Fibroblast of the conjunctiva (primary cell): ENCODE measurements at regions not wholly inside any gene's neighbourhood (a gene's known extent, or its start where the extent isn't known, plus 50 kb on each side); places are given as distances from the start of the nearest gene placed in this dataset.
A peak's percentile ranks its signal among the peaks of the same experiment; 100 is the strongest.
"Not testable (repeated sequence)": the region's sequence is repeated elsewhere in the genome, so short reads cannot be mapped to it uniquely, and the experiment has no call there.

Source experiments
- DNase-seq: peaks from one replicate; pipeline ENCODE4 v3.0.0-alpha.2; 2010; ENCODE audit warnings: low read depth

- DNase-seq = no peak
Measured at GRCh38 chr14:89743828-89744227, 210.7 kb downstream of the EFCAB11 start.

- DNase-seq = no peak
Measured at GRCh38 chr14:89740241-89740640, 214.3 kb downstream of the EFCAB11 start.

- DNase-seq = no peak
Measured at GRCh38 chr14:89736881-89737280, 217.6 kb downstream of the EFCAB11 start.

- DNase-seq = no peak
Measured at GRCh38 chr14:89731396-89731933, 223.1 kb downstream of the EFCAB11 start.

DNA sequence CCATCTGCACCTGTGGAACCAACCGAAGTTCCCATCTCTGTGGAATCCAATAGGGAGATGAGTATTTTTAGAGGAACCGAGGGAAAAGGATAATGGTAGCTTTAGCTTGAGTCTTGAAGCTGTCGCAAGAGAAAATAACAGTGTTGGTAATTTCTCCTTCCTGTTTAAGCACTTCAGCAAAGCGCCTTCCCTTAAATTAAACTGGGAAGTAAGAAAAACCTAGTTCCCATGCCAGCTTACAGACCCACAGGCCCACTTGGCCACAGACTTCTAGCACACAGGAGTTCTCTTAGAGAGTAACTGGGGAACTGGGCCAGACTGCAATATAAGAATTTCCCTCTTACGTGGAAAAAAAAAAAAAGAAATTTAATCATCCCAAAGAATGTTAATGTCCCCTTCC is 223.8 kb downstream of the EFCAB11 start:
- DNase-seq = no peak

GRCh38 chr14:89728964-89729363 is 225.6 kb downstream of the EFCAB11 start:
- DNase-seq = no peak

DNA sequence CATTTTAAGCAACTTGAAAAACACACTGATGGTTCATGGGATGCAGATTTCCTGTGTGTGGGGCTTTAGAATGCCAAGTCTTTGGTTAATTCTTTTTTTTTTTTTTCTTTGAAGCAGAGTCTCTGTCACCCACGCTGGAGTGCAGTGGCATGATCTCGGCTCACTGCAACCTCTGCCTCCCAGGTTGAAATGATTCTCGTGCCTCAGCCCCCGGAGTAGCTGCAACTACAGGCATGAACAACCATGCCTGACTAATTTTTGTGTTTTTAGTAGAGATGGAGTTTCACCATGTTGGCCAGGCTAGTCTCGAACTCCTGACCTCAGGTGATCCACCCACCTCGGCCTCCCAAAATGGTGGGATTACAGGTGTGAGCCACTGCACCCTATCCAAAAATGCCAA is 228.3 kb downstream of the EFCAB11 start:
- DNase-seq = not testable (repeated sequence)

GRCh38 chr14:89724628-89724960 is 229.9 kb downstream of the EFCAB11 start:
- DNase-seq = no peak

DNA sequence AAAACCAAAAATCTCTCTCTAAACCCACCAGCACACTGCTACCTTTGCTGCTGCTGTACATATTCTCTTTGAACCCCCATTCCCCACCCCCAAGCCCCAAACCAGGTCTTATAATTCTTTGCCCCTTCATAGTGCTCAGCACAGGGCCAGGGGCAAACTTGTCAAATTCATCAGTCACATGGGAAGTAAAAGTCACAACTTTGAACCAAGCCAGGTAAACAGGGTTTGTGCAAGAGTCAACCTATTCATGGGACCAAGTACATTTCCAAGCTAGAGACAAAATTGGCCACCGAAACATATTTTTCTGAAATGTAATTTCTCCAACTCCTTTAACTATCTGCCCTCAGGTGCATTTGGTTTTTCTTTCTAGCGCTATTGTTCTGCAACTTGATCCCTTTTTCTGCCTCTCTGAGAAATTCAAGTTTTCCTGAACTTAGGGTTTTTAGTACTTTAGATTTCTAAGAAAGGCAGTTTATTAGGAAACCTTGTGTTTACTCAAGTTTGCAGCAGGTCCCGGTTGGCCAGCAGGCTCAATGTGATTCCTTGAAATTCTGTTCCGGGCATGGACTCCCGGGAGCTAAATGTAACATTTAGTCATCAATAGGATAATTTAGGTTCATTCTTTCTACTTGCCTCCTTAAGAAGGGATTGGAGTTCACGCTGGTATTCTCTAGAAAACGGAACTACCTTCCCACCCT is 230.5 kb downstream of the EFCAB11 start:
- no peak for DNase-seq

DNA sequence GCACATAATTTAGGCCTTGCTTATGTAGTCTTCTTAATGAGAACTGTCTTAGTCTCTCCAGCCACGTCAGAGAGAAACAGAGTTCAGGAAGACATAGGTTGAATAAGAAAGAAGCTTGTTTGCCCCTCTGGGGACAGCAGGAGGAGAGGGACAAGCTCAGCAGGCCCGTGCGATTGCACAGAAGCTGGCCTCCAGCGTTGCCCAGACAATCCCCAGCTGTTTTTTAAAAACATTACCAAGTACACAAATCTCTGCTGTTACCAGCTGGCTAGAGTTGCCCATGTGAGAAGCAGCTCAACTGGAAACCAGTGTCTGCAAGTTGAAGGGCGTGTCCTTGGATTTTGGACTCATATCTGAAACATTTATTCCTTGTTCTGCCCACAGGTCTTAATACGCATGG is 232.6 kb downstream of the EFCAB11 start:
- DNase-seq = no peak

DNA sequence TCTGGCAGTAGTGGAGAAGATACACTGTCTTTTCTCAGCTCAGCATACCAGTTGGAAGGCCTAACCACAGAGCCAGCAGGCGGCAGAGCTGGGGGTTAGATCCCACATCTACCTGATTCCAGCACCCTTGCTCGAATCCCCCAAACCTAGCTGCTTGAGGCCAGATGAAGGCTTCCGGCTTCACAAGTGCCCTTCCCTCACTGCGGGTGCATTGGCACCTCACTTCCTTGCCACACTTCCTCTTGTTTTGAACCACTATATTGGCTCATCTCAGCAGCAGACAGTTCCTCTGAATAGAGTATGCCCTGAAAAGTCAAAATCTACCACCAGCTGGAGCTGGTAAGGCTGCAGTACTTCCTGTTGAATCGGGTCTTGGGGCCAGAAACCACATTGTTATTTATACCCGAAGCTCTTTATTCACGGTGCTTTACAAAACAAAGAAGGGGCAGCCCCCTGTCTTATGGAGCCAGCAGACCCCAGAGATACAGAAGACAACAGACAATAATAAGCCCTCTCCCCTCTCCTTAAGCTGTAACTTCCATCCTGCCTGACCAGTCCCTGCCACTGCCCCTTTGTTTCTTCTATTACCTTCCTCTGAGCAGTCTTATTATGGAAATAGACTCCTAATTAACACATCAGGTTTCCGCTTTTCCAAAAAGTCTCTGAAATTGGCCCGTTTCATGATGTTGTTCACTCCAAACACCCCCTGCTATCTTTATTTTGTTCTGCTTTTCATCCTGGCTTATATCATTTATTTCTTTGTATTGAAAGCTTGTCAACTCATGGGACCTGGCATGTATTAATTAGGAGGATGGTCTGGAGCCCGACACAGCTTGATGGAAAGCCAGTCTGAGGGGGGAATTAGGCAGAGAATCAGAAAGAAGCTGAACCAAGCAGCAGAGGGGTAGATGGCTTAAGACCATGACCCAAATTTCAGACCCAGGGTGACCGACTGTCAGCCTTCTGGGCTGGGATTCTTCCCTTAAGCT is 233.5 kb downstream of the EFCAB11 start:
- DNase-seq = no peak

DNA sequence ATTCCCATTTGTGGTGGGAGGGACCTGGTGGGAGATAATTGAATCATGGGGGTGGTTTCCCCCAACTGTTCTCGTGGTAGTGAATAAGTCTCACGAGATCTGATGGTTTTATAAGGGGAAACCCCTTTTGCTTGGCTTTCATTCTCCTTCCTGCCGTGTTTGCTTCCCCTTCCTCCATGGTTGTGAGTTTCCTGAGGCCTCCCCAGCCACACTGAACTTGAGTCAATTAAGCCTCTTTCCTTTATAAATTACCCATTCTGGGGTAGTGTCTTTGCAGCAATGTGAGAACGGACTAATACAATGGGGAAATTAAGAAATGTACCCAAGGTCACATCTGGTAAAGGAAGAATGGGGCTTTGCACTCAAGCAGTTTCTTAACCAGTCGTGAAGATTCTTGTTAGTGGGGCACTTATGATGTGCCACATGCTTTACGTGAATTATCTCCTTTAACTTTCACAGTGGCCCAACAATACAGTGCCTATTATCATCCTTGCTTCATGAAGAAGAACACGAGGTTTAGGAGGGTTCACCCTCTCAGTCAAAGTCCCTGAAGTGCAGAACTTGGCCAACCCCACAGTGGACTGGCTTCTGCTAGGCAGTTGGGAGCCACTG is 234.3 kb downstream of the EFCAB11 start:
- no peak for DNase-seq

DNA sequence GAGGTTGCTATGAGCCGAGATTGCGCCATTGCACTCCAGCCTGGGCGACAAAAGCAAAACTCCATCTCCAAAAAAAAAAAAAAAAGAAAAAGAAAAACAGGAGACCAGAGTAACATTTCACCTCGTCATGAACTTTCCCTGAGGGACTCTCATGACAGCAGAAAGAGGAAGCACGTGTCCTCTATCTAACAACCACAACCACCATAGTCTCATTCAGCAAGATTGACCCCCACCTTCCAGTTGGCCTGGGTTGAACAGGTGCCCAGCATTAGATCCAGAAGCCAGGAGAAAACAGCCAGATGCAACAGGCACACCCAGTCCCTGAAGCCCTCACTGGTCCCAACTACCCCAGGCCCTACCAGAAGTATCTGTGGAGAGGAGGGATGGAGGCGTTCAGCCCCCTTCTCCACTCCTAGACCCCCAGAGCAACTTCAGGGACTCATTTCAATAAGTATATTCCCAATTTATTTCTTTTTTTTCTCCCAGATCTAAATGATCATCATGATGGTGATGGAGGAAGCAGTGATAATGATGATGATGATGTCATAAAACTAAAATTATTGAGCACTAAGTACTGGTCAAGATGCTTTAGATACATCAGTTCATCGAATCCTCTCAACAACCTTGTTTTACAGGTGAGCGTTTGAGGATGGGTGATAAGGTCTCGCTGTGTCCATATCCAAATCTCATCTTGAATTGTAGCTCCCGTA is 235.0 kb downstream of the EFCAB11 start:
- no peak for DNase-seq

GRCh38 chr14:89708982-89709625 is 245.4 kb downstream of the EFCAB11 start:
- no peak for DNase-seq

DNA sequence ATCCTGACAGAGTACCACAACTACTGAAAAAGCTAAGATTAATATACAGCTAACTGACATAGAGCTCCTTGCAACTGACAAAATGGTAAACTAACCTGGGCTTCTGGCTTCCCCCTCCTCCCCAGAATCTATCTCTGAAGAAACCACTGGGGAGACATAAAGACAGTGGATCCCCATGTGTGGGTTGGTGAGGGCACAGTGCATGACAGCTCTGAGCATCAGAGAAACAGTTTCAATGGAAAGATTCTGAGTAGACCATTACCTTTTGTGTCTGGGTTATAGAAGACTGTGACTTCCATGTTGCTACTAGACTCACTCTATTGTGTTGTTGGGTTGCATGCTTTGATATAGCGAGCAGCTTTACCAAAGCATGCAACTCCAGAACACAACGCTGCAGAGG is 247.4 kb downstream of the EFCAB11 start:
- DNase-seq = no peak

GRCh38 chr14:89702876-89703200 is 251.7 kb downstream of the EFCAB11 start:
- no peak for DNase-seq

DNA sequence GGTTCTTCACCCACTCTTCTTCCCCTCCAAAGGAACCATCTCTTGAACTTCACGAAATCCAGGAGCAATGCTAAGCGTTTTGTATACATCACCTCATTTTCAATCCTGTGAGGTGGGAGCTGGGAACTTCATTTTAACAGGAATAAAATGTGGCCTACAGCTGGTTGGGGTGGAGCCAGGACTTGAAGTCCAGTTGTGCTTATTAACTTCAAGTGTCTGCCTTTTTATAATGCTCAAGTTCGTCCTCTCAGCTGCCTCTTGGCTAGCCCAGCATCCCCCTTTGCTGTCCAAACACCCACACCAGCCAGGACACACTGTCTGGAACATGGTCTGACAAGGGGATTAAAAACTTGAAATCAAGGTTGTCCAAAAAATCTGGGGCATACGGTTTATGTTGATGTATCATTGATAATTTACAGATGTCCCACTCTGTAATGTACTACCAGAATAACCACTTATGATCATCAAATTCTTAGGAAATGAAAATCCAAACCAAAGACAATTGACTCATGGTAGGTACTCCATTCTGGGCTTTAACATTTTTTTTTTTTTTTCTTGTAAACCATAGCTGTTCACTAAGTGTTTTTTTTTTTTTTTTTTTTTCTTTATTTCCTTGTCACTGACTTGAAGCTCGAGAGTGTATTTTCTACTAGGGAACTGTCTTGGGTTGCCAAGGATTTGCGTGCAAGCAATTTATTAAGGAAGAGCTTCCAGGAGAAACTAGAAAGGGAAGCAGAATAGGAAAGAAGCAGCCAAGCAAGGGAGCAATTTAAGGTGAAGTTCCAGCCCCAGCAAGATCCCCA is 252.3 kb downstream of the EFCAB11 start:
- DNase-seq = peak; percentile 72

DNA sequence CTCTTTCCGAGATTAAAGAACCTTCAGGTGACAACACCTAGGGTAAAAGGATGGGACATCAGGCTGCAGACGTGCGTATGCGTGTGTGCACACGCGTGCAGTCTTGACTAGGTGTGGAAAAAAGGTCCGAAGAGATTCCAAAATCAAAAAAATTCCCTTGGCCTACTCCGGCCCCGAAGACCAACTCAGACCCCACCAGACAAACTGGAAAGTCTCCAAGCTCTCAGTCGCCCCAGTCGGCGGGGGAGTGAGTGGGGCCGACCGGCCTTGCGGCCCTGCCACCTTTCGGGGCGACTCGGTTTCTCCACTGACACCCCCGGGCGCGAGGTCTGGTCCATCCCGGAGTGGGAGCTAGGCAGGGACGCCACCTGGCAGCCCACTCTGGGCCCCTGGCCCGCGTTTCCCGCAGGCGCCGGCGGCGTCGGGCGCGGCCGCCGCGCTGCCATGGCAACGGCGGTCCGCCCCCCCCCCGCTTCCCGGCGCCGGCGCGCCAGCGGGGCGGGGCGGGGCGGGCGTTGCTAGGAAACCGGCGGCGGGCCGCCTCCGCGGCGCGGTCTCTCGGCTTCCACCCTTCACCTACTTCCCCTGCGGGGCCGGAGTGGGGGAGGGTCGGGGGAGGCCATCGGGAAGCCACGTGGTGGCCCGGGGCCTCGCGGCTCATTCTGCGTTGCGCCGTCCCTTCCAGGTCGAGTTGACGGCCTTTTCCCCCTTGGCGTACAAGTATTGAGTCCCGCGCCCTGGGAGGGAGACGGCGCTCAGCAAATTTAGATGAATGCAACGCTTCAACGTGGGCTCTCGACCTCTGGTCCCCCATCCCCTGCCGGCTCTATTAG is 253.1 kb downstream of the EFCAB11 start:
- peak; percentile 56 for DNase-seq

- no peak for DNase-seq
Measured at GRCh38 chr14:89700801-89701200, 253.7 kb downstream of the EFCAB11 start.

DNA sequence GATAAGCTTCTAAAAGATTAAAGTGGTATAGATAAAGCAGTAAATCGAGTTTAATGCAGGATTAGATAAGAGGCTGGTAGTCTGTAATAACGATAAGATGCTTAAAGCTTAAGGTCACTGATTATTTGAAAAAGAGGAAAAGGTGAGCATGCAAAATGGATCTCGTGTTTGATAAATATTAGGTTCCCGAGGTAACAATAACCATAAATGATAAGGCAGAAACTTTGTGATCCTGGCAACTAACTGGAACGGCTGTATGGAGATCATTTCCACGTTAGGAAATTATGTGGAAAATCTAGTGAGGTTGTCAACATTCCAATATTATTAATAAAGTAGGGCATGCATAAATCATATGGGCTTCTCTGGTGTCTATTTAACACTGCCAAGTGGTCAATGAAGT is 255.5 kb downstream of the EFCAB11 start:
- no peak for DNase-seq
